ENCODE measurements at regions not wholly inside any gene's neighbourhood (a gene's known extent, or its start where the extent isn't known, plus 50 kb on each side); places are given as distances from the start of the nearest gene placed in this dataset.
A peak's percentile ranks its signal among the peaks of the same experiment; 100 is the strongest.

DNA sequence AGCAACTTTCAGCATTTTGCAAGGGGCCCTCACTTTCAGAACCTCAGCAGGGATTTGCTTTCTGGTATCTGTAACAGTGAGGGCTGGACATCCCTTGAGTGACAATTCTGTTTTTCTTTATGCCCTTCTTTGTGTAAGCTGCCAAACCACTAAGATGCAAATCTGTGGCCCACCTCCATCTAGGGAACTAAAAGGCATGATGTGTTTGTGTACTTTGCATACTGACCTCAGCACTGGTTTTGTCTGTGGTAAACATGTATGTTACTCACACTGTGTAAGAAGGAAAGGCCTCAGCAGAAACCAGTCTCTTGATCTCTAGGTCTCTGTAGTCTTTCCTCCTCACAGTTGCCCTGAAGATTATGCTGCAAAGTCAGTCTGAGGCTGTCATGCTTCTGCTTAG is 396.6 kb upstream of the DYNLRB2 start:
- no peak overlapping the region for H3K4me3 Mint-ChIP-seq
- H3K36me3 ChIP-seq (ENCODE audit: control insufficient read depth, insufficient read depth, low read length): no peaks in the 10 kb centered on the region
- H3K4me3 ChIP-seq (ENCODE audit: low read length): no peak overlapping the region
- no peaks in the 10 kb centered on the region for H3K27me3 ChIP-seq (ENCODE audit: control insufficient read depth, insufficient read depth, low read length, poor library complexity, severe bottlenecking)
- TF ChIP-seq, protein P1, sequence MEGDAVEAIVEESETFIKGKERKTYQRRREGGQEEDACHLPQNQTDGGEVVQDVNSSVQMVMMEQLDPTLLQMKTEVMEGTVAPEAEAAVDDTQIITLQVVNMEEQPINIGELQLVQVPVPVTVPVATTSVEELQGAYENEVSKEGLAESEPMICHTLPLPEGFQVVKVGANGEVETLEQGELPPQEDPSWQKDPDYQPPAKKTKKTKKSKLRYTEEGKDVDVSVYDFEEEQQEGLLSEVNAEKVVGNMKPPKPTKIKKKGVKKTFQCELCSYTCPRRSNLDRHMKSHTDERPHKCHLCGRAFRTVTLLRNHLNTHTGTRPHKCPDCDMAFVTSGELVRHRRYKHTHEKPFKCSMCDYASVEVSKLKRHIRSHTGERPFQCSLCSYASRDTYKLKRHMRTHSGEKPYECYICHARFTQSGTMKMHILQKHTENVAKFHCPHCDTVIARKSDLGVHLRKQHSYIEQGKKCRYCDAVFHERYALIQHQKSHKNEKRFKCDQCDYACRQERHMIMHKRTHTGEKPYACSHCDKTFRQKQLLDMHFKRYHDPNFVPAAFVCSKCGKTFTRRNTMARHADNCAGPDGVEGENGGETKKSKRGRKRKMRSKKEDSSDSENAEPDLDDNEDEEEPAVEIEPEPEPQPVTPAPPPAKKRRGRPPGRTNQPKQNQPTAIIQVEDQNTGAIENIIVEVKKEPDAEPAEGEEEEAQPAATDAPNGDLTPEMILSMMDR (conservative IDR thresholded peaks at IDR 0.05): no peak
- H3K36me3 Mint-ChIP-seq (ENCODE audit: low read depth): no peaks in the 10 kb centered on the region
- peaks cover 25% of the 10 kb centered on the region for H3K27me3 Mint-ChIP-seq (ENCODE audit: insufficient read depth)
- peaks cover 15% of the 10 kb centered on the region for H3K9me3 ChIP-seq (ENCODE audit: control insufficient read depth, low read length)
- peaks cover 39% of the 10 kb centered on the region for H3K9me3 Mint-ChIP-seq
- H3K4me1 ChIP-seq (ENCODE audit: control insufficient read depth, insufficient read depth, low read length): no peaks in the 10 kb centered on the region
- H3K9ac ChIP-seq (ENCODE audit: extremely low read depth, low read length, poor library complexity, severe bottlenecking): no peak overlapping the region
- H3K4me1 Mint-ChIP-seq: no peaks in the 10 kb centered on the region
- no peak overlapping the region for H3K27ac Mint-ChIP-seq
- no peak overlapping the region for H3K27ac ChIP-seq (ENCODE audit: low read depth, low read length)
- no peak for DNase-seq

DNA sequence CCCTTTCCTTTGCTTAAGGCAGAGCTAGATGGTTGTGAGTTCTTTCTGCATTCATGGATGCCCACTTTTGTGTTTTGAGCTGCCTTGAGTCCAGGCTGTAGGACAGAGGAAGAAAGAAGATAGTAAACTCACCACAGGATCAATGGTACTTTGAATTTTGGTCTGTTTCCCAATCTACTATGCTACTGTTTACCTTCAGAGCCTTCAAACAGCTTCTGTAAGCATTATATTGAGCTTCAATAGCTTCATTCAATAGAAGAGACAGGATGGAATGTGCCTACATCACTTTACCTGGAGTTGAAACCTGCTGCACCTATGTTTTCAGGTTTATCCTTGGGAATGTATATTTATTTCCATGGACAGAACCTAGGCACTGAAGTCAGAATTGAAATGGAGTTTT is 397.9 kb upstream of the DYNLRB2 start:
- H3K27ac ChIP-seq (ENCODE audit: low read depth, low read length): no peak overlapping the region
- no peak for DNase-seq
- TF ChIP-seq, protein P1 (conservative IDR thresholded peaks at IDR 0.05): no peak
- H3K4me3 ChIP-seq (ENCODE audit: low read length): no peak overlapping the region
- Mint-ChIP-seq H3K27ac (no peak overlapping the region), H3K9me3 (peaks cover 40% of the 10 kb centered on the region), H3K4me1 (no peaks in the 10 kb centered on the region), H3K4me3 (no peak overlapping the region), H3K36me3 (ENCODE audit: low read depth) (no peaks in the 10 kb centered on the region), H3K27me3 (ENCODE audit: insufficient read depth) (peaks cover 23% of the 10 kb centered on the region)
- H3K27me3 ChIP-seq (ENCODE audit: control insufficient read depth, insufficient read depth, low read length, poor library complexity, severe bottlenecking): no peaks in the 10 kb centered on the region
- H3K36me3 ChIP-seq (ENCODE audit: control insufficient read depth, insufficient read depth, low read length): no peaks in the 10 kb centered on the region
- H3K9ac ChIP-seq (ENCODE audit: extremely low read depth, low read length, poor library complexity, severe bottlenecking): no peak overlapping the region
- peaks cover 15% of the 10 kb centered on the region for H3K9me3 ChIP-seq (ENCODE audit: control insufficient read depth, low read length)
- no peaks in the 10 kb centered on the region for H3K4me1 ChIP-seq (ENCODE audit: control insufficient read depth, insufficient read depth, low read length)

DNA sequence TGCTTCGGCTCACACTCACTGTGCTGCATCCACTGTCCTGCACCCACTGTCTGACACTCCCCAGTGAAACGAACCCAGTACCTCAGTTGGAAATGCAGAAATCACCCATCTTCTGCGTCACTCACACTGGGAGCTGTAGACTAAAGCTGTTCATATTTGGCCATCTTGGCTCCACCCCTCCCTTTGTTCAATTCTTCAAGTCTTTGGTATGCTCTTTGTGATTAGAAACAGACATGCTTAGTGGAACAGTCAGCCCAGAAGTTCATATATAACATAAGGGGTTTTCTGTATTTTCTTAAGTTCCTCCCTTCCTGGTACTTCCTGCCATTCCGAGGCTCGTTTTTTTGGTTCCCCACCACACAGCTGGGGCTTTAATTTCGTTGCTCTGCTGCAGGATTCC is 398.5 kb upstream of the DYNLRB2 start:
- H3K9ac ChIP-seq (ENCODE audit: extremely low read depth, low read length, poor library complexity, severe bottlenecking): no peak overlapping the region
- no peaks in the 10 kb centered on the region for H3K4me1 Mint-ChIP-seq
- TF ChIP-seq, protein P1 (conservative IDR thresholded peaks at IDR 0.05): no peak
- no peak overlapping the region for H3K27ac ChIP-seq (ENCODE audit: low read depth, low read length)
- no peaks in the 10 kb centered on the region for H3K4me1 ChIP-seq (ENCODE audit: control insufficient read depth, insufficient read depth, low read length)
- H3K9me3 Mint-ChIP-seq: peaks cover 46% of the 10 kb centered on the region
- H3K4me3 Mint-ChIP-seq: no peak overlapping the region
- no peaks in the 10 kb centered on the region for H3K36me3 Mint-ChIP-seq (ENCODE audit: low read depth)
- no peak for DNase-seq
- H3K27me3 ChIP-seq (ENCODE audit: control insufficient read depth, insufficient read depth, low read length, poor library complexity, severe bottlenecking): no peaks in the 10 kb centered on the region
- no peaks in the 10 kb centered on the region for H3K36me3 ChIP-seq (ENCODE audit: control insufficient read depth, insufficient read depth, low read length)
- no peak overlapping the region for H3K27ac Mint-ChIP-seq
- peaks cover 15% of the 10 kb centered on the region for H3K9me3 ChIP-seq (ENCODE audit: control insufficient read depth, low read length)
- WGBS, 2 experiments (ENCODE audit: insufficient coverage in 1 of 2, insufficient read length in 1 of 2): 90 to 93% methylated on average over 3 to 6 of the region's 6 CpGs
- H3K27me3 Mint-ChIP-seq (ENCODE audit: insufficient read depth): peaks cover 25% of the 10 kb centered on the region
- peak overlapping the region; percentile 33 for H3K4me3 ChIP-seq (ENCODE audit: low read length)
